Prostate gland (tissue), 2 donors: ENCODE measurements at regions not wholly inside any gene's neighbourhood (a gene's known extent, or its start where the extent isn't known, plus 50 kb on each side); places are given as distances from the start of the nearest gene placed in this dataset.

ENCODE experiments used
- POLR2A ChIP-seq: fragments of 450-650 bp; IDR thresholded peaks from one replicate; pipeline ENCODE4 v1.6.1; 2016; ENCODE audit warnings: antibody characterized with exemption, mild to moderate bottlenecking
- POLR2AphosphoS5 ChIP-seq: sonication (generic); formaldehyde crosslinking; IDR thresholded peaks from one replicate; pipeline ENCODE4 v1.6.1; 2017; ENCODE audit warnings: antibody characterized with exemption
- TF ChIP-seq, protein P1 (sequence below), 4 experiments: fragments of 200-600 bp in 2 of 4; fragments of 450-650 bp in 2 of 4; sonication (generic) in 2 of 4; IDR thresholded peaks; 1 replicate in 3 of 4; 2 replicates in 1 of 4; pipeline ENCODE4 v1.5.1; 2016 to 2019; ENCODE audit warnings: antibody characterized with exemption in 4 of 4, mild to moderate bottlenecking in 2 of 4, moderate library complexity in 2 of 4

- TF ChIP-seq, protein P1, sequence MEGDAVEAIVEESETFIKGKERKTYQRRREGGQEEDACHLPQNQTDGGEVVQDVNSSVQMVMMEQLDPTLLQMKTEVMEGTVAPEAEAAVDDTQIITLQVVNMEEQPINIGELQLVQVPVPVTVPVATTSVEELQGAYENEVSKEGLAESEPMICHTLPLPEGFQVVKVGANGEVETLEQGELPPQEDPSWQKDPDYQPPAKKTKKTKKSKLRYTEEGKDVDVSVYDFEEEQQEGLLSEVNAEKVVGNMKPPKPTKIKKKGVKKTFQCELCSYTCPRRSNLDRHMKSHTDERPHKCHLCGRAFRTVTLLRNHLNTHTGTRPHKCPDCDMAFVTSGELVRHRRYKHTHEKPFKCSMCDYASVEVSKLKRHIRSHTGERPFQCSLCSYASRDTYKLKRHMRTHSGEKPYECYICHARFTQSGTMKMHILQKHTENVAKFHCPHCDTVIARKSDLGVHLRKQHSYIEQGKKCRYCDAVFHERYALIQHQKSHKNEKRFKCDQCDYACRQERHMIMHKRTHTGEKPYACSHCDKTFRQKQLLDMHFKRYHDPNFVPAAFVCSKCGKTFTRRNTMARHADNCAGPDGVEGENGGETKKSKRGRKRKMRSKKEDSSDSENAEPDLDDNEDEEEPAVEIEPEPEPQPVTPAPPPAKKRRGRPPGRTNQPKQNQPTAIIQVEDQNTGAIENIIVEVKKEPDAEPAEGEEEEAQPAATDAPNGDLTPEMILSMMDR (IDR thresholded peaks at IDR 0.05): no peak
- TF ChIP-seq POLR2AphosphoS5: no peak
- TF ChIP-seq POLR2A: no peak
Observed at GRCh38 chr5:99589424-99589823, 660.6 kb upstream of the CHD1 start.
